GM18870 (cell line): ENCODE measurements at regions not wholly inside any gene's neighbourhood (a gene's known extent, or its start where the extent isn't known, plus 50 kb on each side); places are given as distances from the start of the nearest gene placed in this dataset.
"Not testable (repeated sequence)": the region's sequence is repeated elsewhere in the genome, so short reads cannot be mapped to it uniquely, and the experiment has no call there.

Source experiments
- ATAC-seq: cut with Tn5 transposase; IDR thresholded peaks from one replicate; pipeline ENCODE4 v1.9.1; 2021; ENCODE audit warnings: moderate library complexity; ENCODE audit not compliant: unreplicated experiment

DNA sequence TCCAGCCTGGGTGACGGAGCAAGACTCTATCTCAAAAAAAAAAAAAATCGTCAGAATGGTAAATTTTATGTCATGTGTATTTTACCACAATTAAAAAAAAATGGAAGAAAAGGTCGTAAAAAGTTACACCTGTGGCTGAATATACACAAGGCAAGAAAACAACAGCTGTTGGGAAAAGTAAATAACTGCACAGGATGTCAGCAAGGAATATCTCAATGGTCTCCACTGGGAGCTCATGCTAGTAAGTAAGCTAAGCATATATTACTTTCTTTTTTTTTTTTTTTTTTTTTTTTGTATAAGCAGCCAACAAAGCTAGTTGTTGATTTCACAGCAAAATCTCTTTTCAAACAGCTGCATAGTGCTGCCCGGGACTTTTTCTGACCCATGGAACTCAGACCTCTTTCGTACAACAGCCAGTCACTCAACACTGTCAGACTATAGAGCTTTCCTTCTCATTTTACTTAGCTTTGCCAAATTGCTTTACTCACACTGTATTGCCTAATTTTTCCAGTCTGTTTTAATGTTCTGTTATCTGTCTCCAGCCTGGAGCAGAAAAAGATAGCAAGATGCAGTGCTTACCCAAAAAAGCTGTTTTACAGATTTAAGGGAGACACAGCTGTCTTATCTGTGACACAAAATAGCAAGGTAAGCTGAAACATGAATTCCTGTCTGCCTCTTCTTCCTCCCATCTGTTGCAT, 175.9 kb downstream of the ENC1 start:
- no peak for ATAC-seq

DNA sequence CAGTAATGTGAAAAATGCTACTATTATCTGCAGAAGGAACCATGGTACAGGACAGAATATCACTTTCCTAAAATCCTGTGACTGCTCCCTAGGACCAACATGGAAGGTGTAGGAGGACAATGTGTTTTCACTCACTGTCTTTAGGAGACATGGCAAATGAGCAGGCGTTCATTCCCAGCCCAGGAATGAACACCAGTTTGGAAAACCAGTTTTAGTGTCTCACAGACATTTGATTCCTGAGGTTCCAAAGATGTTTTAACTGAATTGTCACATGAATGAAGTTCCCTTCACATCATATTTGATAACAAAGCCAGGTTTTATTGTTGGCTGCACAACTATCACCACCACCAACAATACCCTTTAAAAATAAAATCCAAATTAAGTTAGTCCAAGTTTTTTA, 178.2 kb downstream of the ENC1 start:
- no peak for ATAC-seq

DNA sequence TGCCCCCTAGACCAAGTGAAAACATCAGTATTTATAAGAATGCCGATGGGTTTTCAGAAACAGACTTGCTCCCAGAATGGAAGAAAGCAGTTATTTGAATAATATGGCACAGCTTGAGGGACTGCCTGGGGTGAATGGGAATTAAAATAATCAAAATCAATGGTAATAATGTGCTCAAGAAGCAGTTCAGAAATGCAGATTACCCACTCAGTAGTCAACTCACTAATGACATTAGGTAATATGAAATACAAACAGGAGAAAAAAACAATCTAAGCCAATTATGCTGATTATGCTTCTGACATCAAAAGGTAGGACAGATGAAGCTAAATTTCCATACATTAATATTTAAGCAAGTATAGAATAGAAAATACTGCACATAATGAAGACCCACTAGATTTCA, 179.3 kb downstream of the ENC1 start:
- no peak for ATAC-seq

DNA sequence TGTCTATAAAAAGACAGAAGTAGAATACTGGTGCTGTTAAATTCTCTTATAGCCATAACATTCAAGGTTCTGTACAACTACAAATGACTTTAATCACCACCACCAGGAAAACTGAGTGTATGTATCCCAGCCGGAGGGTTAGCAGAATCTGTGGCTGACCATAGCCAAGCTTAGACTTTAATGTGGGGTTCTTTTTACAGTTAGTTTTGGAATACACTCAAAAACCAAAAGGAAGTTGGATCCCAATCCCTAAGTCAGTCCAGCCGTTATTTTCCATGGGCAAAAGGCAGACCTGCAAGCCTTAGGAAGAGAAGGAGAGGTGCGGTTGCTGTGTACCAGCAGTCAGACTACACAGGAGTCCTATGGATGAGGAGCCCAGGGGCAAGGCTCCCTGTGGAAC, 179.8 kb downstream of the ENC1 start:
- ATAC-seq: no peak

DNA sequence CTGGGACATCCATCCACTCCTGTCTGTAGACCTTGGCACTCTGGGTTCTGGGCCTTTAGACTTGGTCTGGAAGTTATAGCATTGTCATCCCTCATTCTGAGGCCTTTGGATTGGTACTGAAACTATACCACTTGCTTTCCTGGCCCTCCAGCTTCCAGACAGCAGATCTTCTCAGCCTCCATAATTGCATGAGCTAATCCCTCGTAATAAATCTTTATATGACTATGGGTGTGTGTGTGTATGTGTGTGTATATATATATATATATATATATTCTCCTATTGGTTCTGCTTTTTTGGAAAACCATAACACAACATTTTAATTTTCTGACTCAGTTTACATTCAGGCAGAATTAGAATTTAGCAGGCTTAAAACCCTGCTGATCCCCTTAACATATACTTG, 180.5 kb downstream of the ENC1 start:
- ATAC-seq: no peak

DNA sequence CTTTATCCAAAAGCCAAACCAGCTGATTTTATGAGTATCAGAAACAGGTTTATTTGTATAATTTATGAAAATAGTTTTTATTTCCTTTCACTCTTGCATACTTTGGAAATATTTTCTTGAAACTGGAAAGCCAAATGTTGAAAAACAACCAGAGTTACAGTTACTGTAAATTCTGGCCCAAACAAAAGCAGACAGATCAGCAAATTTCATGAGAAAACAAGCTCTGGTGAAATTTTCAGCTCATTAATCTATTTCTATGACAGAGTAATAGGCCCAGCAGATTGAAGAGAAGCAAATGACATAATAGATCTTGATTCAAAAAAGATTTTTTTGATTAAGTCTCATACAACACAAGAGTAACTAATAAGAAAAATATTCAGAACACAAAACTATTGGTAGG, 182.7 kb downstream of the ENC1 start:
- no peak for ATAC-seq

DNA sequence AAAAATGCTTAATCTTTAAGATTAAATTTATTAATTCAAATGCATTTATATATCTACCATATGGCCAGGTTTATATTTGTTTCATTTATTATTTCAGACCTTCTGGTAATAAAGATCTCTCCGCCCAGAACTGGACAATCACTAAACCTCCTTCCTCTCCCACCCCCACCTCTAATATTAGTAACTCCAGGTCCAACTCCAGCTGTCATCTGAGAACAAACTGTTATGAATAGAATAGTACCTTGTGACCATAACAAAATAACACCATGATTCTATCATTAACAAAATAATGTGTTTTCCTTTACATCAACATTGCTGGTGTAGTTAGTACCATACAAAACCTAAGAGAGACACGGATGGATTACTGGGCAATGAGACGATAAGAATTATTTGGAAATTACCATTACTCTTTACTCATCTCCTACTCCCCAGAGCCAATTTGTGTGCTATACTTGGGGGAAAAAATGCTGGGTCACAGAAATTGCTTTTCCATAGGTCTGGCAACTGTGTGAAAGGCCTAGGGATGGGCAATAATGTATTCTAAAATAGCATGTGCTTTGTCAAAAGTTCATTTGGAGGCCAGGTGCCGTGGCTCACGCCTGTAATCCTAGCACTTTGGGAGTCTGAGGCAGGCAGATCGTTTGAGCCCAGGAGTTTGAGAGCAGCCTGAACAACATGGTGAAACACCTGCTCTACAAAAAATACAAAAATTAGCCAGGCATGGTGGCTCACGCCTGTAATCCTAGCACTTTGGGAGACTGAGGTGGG, 186.1 kb downstream of the ENC1 start:
- no peak for ATAC-seq

DNA sequence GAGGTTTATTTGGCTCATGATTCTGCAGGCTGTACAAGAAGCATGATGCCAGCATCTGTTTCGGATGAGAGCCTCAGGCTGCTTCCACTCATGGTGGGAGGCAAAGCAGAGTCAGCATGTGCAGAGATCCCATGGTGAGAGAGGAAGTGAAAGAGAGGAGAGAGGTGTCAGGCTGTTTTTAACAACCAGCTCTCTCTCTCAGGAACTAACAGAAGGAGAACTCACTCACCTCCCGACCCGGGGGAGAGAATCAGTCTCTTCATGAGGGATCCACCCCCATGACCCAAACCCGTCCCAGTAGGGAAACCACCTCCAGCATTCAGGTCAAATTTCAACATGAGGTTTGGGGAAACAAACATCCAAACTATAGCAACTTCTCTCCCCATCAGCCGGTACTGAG, 187.7 kb downstream of the ENC1 start:
- ATAC-seq: no peak

DNA sequence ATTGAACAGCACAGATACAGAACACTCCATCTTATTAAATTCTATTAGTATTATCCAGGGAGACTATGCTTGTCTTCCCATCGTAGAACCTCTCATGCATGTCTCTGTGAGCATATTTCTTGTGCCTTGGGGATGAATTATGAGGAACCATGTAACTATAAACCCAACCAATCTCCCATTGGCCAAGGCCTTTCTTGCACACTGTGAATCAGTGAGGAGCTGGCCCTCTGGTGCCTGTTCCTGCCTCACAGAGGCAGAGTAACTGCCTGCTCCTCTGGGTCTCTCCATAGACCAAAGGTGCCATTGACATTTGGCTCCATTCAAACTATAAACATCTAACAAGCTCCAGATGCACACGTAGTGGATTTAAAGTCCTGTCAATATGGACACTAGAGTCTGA, 190.4 kb downstream of the ENC1 start:
- no peak for ATAC-seq

DNA sequence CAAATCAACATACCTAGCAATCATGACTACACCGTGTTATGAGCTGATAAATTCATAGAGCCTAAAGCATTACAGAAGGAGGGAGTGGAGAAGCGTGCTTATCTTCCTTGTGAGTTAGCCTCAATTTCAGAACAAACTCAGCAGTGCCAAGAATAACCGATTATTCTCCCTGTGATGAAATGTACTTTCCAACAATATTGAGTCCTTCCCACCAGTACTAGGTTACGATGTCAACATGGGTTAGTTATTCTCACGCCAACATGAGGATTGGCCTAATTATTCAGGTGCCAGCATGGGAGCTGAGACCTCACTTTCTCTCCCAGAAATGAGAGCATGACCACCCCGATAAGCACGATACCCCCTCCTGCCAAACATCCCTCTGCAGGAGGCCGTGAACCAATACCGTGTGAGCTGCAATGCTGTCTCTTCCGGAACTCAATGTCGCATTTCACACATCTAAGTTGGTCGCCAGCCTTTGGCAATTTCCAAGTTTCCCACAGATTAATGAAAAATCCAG, 193.7 kb downstream of the ENC1 start:
- no peak for ATAC-seq

DNA sequence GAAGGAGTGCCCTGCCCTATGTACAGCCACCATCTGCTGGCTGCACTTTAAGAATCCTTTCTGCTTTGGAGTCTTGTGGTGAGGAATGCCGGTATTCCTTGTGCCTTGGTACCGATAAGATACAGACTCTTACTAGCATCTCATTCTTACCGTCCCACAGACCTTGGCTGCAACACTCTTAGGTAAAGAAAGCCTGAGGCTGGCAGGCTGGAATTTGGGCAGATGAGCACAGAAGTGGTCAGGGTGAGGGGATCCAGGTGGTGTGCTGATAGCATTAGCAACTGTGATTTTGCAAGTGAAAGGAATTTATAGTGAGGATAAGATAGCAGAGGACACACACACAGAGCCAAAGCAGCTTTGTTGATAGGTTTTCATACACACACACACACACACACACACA, 198.1 kb downstream of the ENC1 start:
- no peak for ATAC-seq

DNA sequence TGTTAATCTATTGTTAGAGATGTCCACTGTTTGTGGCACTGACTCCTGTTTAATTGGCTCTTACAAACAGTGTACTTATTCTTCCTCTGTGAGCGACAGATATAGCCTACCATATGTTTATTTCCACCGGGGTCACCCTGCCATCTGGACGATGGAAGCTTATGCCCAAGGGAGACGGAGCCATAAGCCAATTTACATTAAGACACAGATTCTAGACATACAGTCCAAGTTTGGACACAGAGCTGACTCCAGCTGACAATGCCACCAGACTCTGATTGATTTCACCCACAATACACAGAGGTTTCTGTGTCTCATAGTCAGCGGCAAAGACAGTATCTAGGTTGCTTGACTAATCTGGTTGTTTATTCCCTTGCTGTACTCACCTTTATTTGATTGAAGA, 198.9 kb downstream of the ENC1 start:
- no peak for ATAC-seq

DNA sequence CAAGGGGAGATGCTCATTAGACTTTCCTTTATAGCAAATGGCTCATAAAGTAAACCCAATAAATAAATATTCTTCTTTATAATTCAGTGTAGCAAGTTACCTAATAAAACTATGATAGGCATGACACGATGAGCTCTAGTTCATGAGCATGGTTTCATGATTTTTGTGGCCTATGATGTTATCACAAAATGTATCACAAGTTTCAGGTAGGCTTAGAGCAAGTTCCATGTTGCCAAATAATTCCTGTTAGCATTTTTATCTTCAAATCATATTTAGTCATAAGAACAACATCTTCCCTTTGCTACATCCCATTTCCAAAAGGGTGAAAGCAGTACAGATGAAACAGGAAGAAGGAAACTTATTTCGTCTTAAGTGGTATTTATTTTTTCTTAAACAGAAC, 200.2 kb downstream of the ENC1 start:
- ATAC-seq: no peak

DNA sequence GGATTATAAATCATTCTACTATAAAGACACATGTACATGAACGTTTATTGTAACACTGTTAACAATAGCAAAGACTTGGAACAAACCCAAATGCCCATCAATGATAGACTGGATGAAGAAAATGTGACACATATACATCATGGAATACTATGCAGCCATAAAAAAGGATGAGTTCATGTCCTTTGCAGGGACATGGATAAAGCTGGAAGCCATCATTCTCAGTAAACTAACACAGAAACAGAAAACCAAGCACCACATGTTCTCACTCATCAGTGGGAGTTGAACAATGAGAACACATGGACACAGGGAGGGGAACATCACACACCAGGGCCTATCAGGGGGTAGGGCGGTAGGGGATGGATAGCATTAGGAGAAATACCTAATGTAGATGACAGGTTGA, 202.7 kb downstream of the ENC1 start:
- ATAC-seq: not testable (repeated sequence)

DNA sequence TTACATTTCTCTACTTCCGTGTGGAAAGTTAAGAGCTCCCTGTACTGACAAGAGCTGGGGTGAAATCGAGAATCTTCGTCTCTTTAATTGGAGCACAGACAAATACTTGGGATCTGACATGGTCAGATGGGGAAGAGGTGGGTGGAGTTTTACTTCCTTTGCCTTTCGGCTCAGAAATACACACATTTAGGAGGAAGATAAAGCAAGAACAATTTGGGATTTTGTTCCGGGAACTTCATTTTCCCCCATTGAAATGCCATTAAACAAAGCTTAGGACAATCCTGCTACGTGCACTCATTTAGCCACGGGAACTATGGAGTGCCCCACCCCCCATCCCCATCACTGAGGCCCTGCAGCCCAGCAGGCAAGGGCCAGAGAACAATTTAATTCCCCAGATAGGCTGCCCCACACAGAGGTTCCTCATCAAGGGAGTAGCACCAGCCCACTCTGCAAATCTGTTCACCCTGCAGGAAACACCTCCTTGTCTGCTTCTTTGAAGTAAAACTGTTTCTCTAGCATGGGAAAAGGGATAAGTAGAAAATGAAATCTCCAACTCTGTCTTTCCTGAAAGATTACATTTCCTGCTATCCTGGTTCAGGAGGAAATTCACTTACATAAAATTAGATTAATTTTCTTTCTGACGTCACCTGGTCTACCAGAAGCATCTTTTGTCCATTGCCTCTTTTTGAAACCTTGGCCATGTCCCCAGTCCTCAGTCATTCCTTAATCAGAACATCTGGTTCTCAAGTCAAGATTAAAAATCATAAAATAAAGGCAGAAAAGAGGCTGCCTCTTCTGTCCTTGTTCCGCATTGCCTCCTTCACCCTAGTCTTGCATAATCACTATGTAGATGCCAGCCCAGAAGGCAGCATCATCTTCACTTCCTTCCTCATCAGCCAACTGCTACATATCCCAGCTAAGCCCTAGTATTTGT, 206.4 kb downstream of the ENC1 start:
- ATAC-seq: no peak

DNA sequence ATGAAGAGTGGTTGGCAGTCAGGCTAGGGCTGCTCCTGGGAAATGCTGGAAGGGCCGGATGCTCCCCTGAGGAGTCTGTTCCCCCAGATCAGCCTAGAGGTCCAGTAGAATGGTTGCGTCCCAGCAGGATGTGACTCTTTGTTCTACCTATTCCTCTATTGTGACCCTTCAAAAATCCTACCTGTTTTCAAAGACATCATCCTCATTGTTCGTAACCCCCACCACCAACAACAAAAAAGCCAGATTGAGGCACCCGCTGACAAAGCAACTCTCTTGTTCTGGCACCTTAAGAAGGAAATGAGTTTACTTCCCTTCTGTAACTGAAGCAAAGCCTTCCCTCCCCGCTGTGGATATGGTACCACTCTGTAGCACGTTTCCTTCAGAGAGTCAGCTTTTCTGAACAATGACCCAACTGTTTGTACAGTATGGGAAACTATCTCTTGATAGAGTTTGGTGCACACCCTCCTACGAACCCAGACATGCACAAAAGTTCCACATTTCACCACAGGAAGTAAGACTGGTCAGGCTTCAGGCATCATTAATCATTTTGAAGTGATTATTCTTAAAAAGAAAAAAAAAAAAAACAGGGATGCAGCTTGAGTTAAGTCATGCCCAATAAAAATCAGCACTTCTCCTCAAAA, 207.2 kb downstream of the ENC1 start:
- no peak for ATAC-seq

DNA sequence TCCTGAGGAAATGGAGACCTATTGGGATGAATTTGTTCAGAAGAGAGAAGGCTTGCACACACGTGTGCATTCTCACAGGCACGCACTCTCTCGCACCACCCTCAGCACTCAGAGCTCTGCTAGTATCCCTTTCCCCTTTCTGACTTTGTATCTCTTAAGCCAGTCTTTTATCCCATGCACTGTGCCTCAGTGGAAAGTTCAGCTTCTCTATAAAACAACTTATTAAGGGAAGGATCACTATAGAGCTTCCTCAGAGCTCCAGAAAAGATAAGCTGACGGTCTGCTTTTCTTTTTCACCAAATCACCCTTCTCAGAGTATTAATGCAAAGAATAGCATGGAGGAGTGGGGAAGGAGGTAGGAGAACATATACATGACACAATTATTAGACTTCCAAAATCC, 207.8 kb downstream of the ENC1 start:
- ATAC-seq: no peak

DNA sequence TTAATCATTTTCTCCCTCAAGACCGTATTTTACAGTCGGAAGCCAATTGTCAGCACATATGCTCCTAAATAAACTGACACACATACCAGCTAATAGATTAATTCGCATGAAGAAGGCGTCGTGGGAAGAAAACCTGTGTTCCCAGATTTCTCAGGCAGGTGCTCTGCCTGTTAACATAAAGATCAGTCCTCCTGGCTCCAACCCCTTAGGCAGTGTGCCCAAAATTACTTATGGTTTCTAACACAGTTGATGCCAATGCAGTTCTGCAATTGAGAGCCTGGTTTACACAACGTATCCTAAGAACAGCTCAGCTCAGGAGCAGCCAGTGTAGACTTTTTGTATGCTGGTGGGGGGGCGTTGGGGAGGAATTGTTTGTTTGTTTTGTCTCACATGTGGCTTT, 208.3 kb downstream of the ENC1 start:
- ATAC-seq: no peak

DNA sequence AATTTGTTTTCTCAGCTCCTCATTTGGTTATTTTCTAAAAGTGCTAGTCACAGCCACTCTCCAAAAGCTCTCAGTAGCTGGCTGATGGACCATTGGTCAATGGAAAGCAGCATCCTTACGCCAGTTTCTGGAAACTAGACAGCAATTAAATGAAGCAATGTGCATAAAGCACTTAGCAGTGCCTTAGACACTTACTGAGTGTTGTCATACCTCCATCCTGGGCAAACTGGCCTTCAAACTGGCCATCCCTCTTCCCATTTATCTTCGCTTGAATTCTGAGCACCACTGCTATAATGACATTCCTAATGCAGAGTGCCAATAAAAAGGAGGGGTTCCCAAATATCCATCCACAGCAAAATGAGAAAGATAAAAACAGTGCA, 209.2 kb downstream of the ENC1 start:
- ATAC-seq: no peak

DNA sequence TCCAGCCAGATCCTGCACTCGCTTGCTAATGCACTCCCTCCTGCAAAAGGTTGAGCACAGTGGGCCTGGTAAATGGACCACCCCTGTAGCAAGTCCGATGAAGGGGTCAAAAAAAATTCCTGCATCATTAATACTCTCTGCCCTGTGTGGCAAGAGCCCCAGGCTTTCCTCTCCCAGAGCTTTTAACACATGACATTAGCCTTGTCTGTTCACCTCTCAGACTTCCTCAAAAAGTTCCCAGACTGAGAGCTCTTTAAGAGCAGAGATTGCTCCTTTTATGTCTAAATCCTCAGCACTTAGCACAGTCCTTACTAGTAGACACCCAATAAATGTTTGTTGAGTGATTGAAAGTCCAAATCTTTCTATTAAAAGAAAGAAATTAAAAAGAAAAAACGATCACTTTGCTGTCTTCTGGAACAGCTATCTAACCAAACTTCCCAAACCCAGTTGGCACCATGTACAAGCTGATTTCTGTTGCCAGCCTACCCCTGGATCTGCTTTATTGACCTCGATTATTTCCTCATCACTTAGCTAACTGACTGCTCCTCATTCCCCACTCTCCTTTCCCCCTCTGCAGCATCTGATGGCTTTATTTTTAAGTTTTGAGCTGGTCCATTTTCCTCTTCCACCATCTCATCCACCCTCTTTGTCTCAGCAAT, 209.8 kb downstream of the ENC1 start:
- no peak for ATAC-seq

DNA sequence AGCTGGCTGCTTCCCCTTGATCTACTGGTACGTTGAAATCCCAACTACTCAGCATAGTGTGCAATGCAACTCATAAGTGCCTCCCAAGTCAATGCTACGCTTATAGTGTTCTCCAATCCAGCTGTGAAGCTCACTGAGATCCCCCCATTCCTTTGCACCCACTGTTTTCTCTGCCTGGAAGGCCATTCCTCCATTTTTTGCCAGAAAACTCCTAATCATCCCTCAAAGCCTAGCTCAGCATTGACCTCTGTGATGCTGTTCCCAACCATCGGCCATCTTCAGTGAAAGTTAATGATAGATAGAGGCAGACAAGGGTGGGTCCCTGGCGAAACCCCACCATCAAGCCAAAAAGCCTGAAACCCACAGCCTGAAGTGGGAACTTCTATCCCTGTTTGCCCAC, 211.0 kb downstream of the ENC1 start:
- ATAC-seq: no peak
